ENCODE measurements at regions not wholly inside any gene's neighbourhood (a gene's known extent, or its start where the extent isn't known, plus 50 kb on each side); places are given as distances from the start of the nearest gene placed in this dataset.
"Not testable (repeated sequence)": the region's sequence is repeated elsewhere in the genome, so short reads cannot be mapped to it uniquely, and the experiment has no call there.

GRCh38 chr6:27040244-27041042 is 207.1 kb upstream of the PRSS16 start:
- in situ Hi-C loops (cut with MboI; ENCODE audit: low pct_unique_long_range_greater_than_20kb, low sequenced_read_pairs) = no loop called here
- DNase-seq = no peak

- in situ Hi-C loops (cut with MboI; ENCODE audit: low pct_unique_long_range_greater_than_20kb, low sequenced_read_pairs) = no loop called here
- DNase-seq = no peak
Measured at GRCh38 chr6:27043244-27043643, 204.3 kb upstream of the PRSS16 start.

GRCh38 chr6:27045131-27045530 is 202.4 kb upstream of the PRSS16 start:
- DNase-seq; in situ Hi-C loops (cut with MboI; ENCODE audit: low pct_unique_long_range_greater_than_20kb, low sequenced_read_pairs): not testable (repeated sequence)

GRCh38 chr6:27047725-27048124 is 199.8 kb upstream of the PRSS16 start:
- DNase-seq; in situ Hi-C loops (cut with MboI; ENCODE audit: low pct_unique_long_range_greater_than_20kb, low sequenced_read_pairs): not testable (repeated sequence)

GRCh38 chr6:27049863-27050781 is 197.4 kb upstream of the PRSS16 start:
- no peak for DNase-seq
- in situ Hi-C loops (cut with MboI; ENCODE audit: low pct_unique_long_range_greater_than_20kb, low sequenced_read_pairs) = no loop called here

GRCh38 chr6:27052082-27052730 is 195.3 kb upstream of the PRSS16 start:
- in situ Hi-C loops (cut with MboI; ENCODE audit: low pct_unique_long_range_greater_than_20kb, low sequenced_read_pairs); DNase-seq: not testable (repeated sequence)

- in situ Hi-C loops (cut with MboI; ENCODE audit: low pct_unique_long_range_greater_than_20kb, low sequenced_read_pairs) = no loop called here
Measured at GRCh38 chr6:27052731-27053082, 194.8 kb upstream of the PRSS16 start.

GRCh38 chr6:27053738-27054137 is 193.8 kb upstream of the PRSS16 start:
- in situ Hi-C loops (cut with MboI; ENCODE audit: low pct_unique_long_range_greater_than_20kb, low sequenced_read_pairs) = no loop called here
- no peak for DNase-seq

More at GRCh38 chr6:27052731-27053082, 194.8 kb upstream of the PRSS16 start:
- no peak for DNase-seq

GRCh38 chr6:27056615-27057014 is 190.9 kb upstream of the PRSS16 start:
- DNase-seq = no peak
- in situ Hi-C loops (cut with MboI; ENCODE audit: low pct_unique_long_range_greater_than_20kb, low sequenced_read_pairs) = no loop called here

GRCh38 chr6:27059621-27060425 is 187.7 kb upstream of the PRSS16 start:
- no peak for DNase-seq
- in situ Hi-C loops (cut with MboI; ENCODE audit: low pct_unique_long_range_greater_than_20kb, low sequenced_read_pairs) = no loop called here

GRCh38 chr6:27061235-27061993 is 186.1 kb upstream of the PRSS16 start:
- DNase-seq = no peak
- in situ Hi-C loops (cut with MboI; ENCODE audit: low pct_unique_long_range_greater_than_20kb, low sequenced_read_pairs) = no loop called here

GRCh38 chr6:27062755-27063154 is 184.7 kb upstream of the PRSS16 start:
- in situ Hi-C loops (cut with MboI; ENCODE audit: low pct_unique_long_range_greater_than_20kb, low sequenced_read_pairs) = no loop called here

GRCh38 chr6:27065183-27065582 is 182.3 kb upstream of the PRSS16 start:
- no peak for DNase-seq
- in situ Hi-C loops (cut with MboI; ENCODE audit: low pct_unique_long_range_greater_than_20kb, low sequenced_read_pairs) = no loop called here

More at GRCh38 chr6:27062755-27063154, 184.7 kb upstream of the PRSS16 start:
- no peak for DNase-seq

GRCh38 chr6:27066381-27066780 is 181.1 kb upstream of the PRSS16 start:
- in situ Hi-C loops (cut with MboI; ENCODE audit: low pct_unique_long_range_greater_than_20kb, low sequenced_read_pairs) = no loop called here
- no peak for DNase-seq

GRCh38 chr6:27066802-27067201 is 180.7 kb upstream of the PRSS16 start:
- in situ Hi-C loops (cut with MboI; ENCODE audit: low pct_unique_long_range_greater_than_20kb, low sequenced_read_pairs) = no loop called here
- no peak for DNase-seq

- in situ Hi-C loops (cut with MboI; ENCODE audit: low pct_unique_long_range_greater_than_20kb, low sequenced_read_pairs) = no loop called here
- no peak for DNase-seq
Measured at GRCh38 chr6:27073441-27073840, 174.1 kb upstream of the PRSS16 start.

GRCh38 chr6:27076116-27076515 is 171.4 kb upstream of the PRSS16 start:
- no peak for DNase-seq
- in situ Hi-C loops (cut with MboI; ENCODE audit: low pct_unique_long_range_greater_than_20kb, low sequenced_read_pairs) = no loop called here

GRCh38 chr6:27078734-27079357 is 168.7 kb upstream of the PRSS16 start:
- DNase-seq = peak; percentile 77
- in situ Hi-C loops (cut with MboI; ENCODE audit: low pct_unique_long_range_greater_than_20kb, low sequenced_read_pairs) = no loop called here

All from KBM-7 (cell line).